Brain microvascular endothelial cell (primary cell): ENCODE measurements at regions not wholly inside any gene's neighbourhood (a gene's known extent, or its start where the extent isn't known, plus 50 kb on each side); places are given as distances from the start of the nearest gene placed in this dataset.

Experiments used
- DNase-seq: peaks from one replicate; pipeline ENCODE4 v3.0.0-alpha.2; 2020
- H3K27ac ChIP-seq: fragments of 250-450 bp; sonication (Bioruptor Pico); 2 replicates; pipeline ENCODE4 v1.5.1; 2020; ENCODE audit warnings: mild to moderate bottlenecking, moderate library complexity
- H3K27me3 ChIP-seq: fragments of 250-450 bp; sonication (Bioruptor Pico); replicated peaks from 2 replicates; pipeline ENCODE4 v1.5.1; 2020; ENCODE audit warnings: mild to moderate bottlenecking
- H3K36me3 ChIP-seq: fragments of 250-450 bp; sonication (Bioruptor Pico); replicated peaks from 2 replicates; pipeline ENCODE4 v1.5.1; 2020; ENCODE audit warnings: mild to moderate bottlenecking
- H3K4me3 ChIP-seq: 2 replicates; pipeline ENCODE4 v1.5.1; 2011; ENCODE audit warnings: low read depth, mild to moderate bottlenecking, control low read depth, low read length, moderate library complexity
- CTCF ChIP-seq: IDR thresholded peaks from 2 replicates; pipeline ENCODE4 v1.5.1; 2011; ENCODE audit warnings: low read depth, mild to moderate bottlenecking, moderate library complexity, low read length, control low read depth, inconsistent platforms; ENCODE audit errors: missing control alignments
- in situ Hi-C: cut with HindIII; loops from 2 replicates; pipeline ENCODE4 v1.10.0; 2017; ENCODE audit warnings: low sequenced_read_pairs, low pct_ligation_motif_present

DNA sequence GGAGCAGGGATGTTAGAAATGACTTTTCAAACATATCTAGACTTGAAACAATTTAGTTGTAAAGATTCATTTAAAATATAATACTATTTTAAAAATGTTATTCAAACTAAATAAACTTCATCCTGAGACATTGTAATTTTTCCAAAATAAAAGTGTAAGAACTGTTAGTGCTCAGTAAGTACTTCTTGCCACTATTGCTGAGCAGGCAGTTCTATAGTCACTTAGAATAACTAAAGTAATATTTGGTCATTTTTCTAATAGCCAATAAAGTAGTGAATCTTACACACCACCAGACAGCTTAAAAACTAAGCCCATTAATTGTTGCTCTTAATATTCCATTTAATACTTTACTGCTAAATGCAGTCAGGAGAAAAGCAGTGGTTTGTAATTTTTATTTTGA, 1120.0 kb upstream of the CDH10 start:
- Histone ChIP-seq H3K27me3 (no peaks in the 10 kb centered on the region), H3K27ac (no peak overlapping the region), H3K4me3 (no peak overlapping the region), H3K36me3 (no peaks in the 10 kb centered on the region)
- TF ChIP-seq CTCF, result no peak
- in situ Hi-C loops, result no loop called here
- DNase-seq, result no peak

DNA sequence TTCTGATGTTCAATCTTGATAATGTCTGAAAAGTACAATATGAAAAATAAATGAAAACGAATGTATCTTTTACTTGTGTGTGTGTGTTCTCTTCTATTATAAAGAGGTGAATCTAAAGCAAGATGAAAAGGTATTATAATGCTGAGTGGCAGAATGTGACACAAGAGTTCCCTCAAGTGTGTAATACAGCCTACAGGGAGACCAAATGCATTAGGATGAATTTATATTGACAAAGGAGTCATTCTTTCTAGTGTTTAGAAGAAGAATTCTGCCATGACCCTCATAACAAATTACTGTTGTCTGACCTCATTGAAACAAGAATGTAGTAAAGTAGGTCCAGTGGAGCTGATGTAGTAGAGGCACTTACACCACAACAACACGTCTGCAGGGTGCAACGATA, 1119.0 kb upstream of the CDH10 start:
- no peak for DNase-seq
- Histone ChIP-seq H3K36me3 (no peaks in the 10 kb centered on the region), H3K27me3 (no peaks in the 10 kb centered on the region), H3K27ac (no peak overlapping the region), H3K4me3 (no peak overlapping the region)
- no peak for TF ChIP-seq CTCF
- in situ Hi-C loops, result no loop called here

- Histone ChIP-seq H3K27ac (no peak overlapping the region), H3K4me3 (no peak overlapping the region), H3K36me3 (no peaks in the 10 kb centered on the region), H3K27me3 (no peaks in the 10 kb centered on the region)
- no peak for TF ChIP-seq CTCF
- no peak for DNase-seq
- in situ Hi-C loops, result no loop called here
Observed at GRCh38 chr5:25754895-25755294, 1110.1 kb upstream of the CDH10 start.

GRCh38 chr5:25744908-25745307, 1100.1 kb upstream of the CDH10 start:
- Histone ChIP-seq H3K36me3 (no peaks in the 10 kb centered on the region), H3K4me3 (no peak overlapping the region), H3K27me3 (no peaks in the 10 kb centered on the region), H3K27ac (no peak overlapping the region)
- TF ChIP-seq CTCF, result no peak
- DNase-seq, result no peak
- in situ Hi-C loops, result no loop called here

DNA sequence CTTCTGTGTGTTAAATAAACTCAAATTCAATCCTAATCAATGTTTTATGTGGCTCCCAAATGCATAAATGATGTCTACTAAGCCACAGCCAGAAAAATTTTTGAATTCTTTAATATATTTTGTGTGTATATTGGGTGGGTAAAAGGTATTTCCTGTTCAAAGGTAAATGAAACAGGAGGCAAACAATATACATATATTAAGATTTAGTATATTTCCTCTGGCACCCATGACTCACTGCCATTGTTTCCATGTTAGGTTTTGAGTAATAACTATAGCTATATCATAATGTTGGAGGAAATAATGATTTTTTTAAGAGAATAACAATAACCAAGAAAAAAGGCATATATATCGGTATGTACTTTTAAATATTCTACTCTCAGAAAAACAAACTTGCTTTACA, 1071.9 kb upstream of the CDH10 start:
- Histone ChIP-seq H3K36me3 (no peaks in the 10 kb centered on the region), H3K27me3 (no peaks in the 10 kb centered on the region), H3K4me3 (no peak overlapping the region), H3K27ac (no peak overlapping the region)
- in situ Hi-C loops, result no loop called here
- DNase-seq, result no peak
- no peak for TF ChIP-seq CTCF

GRCh38 chr5:25713259-25713658, 1068.5 kb upstream of the CDH10 start:
- no peak for TF ChIP-seq CTCF
- DNase-seq, result no peak
- no peak overlapping the region for H3K27ac ChIP-seq
- no peaks in the 10 kb centered on the region for H3K27me3 ChIP-seq
- in situ Hi-C loops, result no loop called here
- no peaks in the 10 kb centered on the region for H3K36me3 ChIP-seq
- no peak overlapping the region for H3K4me3 ChIP-seq
